Activated CD4-positive, alpha-beta T cell treated with anti-CD3 and anti-CD28 coated beads, Interleukin-2, amount 50 U/mL, for 48 hours (primary cell): ENCODE measurements at regions not wholly inside any gene's neighbourhood (a gene's known extent, or its start where the extent isn't known, plus 50 kb on each side); places are given as distances from the start of the nearest gene placed in this dataset.
"Not testable (repeated sequence)": the region's sequence is repeated elsewhere in the genome, so short reads cannot be mapped to it uniquely, and the experiment has no call there.

Experiments used
- DNase-seq, 2 experiments: peaks; one replicate each; pipeline ENCODE4 v3.0.0-alpha.2; 2020

DNA sequence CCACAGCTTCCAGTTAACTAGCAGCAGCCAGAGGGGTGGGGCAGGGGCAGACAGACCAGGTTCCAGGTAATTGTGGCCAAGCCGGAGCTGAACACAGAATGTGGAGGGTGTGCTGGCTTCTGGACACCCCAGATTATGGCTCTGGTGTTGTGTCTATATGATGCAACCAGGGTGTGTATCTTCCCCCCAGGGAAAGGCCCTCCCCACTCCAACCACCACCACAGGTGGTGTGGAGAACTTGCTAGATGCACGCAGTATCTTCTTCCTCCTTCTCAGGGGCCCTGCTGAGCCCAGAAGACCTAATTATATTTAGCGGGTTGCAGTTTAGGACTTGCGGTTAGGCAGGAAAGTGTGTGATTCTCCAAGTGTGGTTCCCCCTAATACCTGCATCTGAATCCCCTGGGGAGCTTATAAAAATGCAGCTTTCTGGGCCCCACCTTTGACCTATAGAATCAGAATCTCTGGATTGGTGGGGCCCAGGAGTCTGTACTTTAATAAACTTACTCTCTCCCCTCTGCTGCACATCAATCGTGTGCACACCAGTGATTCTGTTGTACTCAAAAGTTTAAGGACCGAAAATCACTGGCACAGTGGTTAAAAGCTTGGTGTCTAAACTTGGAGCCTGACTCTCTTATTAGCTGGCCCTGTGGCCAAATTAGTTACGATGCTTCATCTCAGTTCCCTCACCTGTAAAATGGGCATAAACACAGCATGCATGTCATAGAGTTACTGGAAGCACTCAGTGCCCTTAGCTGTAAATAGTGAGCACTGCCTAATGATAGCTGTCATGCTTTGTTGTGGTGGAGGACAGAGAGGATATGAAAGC, 379.1 kb upstream of the PROK2 start:
- no peak for DNase-seq

DNA sequence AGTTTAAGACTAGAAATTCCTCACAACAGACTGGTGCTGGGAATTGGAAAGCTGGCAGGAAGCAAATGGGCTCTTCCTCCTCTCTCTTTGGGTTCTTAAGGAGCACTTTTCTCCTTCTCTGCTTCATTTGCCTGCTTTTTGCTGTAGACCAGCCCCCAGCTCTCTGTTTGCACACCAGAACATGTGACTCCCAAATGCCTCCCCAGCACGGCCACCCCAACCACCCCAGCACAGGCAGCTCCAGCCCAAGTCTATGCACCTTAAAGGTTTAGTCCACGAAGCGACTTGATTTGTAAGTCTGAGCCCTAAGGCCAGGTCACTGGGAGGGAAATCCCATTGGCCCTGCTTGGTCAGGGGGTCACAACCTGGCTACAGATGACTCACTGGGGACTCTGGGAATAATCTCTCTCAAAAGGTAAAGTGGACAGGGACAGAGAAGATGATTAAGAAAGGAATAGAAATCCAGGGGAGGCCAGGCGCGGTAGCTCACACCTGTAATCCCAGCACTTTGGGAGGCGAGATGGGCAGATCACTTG, 377.8 kb upstream of the PROK2 start:
- DNase-seq, result no peak

DNA sequence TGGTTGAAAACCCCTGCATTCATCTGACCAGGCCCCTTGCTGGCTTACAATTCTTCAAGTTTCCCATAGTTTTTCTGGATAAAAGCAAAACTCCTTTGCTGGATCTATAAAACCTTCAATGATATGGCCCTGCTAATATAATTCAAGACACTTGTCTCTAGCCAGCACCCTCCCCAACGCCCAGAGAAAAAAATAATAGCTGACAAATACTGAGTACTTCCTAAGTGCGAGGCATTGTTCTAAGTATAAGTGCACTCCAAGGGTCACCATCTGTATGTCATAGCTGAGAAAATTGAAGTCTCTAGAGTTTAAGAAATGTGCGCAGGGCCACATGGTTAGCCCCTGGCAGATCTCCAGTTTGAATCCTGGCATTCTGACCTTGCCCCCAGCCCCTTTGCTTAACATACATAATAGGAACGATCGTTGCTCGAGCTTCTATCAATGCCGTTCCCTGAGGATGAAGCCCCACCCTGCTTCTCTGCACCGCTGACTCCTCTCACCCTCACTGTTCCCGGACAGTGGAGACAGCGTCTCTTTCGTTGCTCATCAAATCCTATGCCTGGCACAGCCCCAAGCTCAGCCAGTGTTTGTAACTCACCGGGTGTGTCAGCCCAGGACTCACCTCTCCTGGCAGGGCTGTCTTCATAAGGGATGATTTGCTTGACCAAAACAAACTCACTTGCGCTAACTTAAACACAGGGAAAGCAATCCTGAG, 377.1 kb upstream of the PROK2 start:
- DNase-seq, result no peak

DNA sequence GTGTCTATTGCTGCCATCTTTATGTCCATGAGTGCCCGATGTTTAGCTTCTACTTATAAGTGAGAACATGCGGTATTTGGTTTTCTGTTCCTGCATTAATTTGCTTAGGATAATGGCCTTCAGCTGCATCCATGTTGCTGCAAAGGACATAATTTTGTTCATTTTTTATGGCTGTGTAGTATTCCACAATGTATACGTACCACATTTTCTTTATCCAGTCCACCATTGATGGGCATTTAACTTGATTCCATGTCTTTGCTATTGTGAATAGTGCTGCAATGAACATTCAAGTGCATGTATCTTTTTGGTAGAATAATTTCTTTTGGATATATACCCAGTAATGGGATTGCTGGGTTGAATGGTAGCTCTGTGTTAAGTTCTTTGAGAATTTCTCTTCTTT, 376.3 kb upstream of the PROK2 start:
- not testable (repeated sequence) for DNase-seq

DNA sequence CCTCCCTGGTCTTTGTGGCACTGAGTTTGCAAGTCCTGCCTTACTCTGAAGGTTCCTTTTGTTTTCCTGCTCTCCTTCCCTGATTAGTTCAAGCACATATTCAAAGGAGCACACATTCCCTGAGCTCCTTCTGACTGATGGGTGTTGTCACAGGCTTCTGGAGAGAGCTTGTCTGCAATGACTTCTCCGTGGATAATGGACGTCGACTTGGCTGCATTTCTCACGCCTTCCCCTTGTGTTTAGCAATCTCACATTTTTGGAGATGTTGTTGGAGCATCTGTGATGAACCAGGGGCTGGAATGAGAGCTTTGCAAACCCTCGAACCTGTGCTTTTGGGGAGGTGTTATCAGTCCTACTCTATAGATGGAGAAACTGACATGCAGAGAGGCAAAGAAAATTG, 375.4 kb upstream of the PROK2 start:
- DNase-seq, result no peak

DNA sequence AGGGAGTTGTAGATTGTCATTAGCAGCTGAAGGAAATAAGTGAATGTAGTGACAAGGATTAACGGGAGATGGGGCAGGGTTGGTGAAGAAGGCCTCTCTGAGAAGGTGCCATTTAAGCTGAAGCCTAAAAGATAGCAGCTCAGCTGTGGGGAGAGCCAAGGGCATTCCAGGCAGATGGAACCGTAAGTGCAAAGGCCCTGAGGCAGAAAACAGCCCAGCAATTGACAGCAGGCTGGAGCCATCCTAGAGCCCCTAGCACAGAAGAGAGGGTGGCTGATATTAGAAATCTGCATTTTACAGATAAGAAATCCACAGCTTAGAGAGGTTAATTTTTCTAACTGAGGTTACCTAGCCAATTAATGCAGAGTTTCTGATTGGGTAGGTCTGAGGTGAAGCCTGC, 374.5 kb upstream of the PROK2 start:
- no peak for DNase-seq

DNA sequence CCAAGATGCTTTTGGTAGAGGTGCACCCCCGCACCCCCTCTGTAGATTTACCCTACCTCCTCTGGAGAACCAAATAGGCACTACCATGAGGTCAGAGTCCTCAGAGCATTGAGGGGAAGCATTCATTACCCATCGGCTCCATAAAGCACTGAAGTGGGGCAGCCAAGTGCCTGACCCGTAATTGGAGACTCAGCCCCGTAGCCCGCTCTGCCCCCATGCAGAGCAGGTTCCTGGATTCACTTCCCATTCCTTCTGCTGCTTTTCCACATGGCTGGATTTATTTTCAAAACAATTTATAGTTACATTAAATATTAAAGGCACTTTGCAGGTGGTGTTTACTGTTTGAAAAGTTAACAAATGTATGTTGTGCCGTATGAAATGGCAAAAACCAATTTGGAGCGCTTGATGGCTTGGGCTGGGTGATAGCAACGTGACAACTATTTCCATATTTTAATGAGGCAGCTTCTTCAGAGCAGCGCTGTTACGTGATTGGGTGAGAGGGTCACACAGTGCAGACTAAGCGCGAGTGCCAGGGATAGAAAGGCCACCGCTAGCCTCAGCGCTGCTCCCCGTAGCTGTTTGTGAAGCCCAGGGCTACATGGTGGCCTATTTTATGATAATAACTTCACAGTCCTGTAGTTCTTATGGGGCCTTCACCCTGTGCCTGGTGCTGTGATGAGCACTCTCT, 373.8 kb upstream of the PROK2 start:
- DNase-seq, result no peak

DNA sequence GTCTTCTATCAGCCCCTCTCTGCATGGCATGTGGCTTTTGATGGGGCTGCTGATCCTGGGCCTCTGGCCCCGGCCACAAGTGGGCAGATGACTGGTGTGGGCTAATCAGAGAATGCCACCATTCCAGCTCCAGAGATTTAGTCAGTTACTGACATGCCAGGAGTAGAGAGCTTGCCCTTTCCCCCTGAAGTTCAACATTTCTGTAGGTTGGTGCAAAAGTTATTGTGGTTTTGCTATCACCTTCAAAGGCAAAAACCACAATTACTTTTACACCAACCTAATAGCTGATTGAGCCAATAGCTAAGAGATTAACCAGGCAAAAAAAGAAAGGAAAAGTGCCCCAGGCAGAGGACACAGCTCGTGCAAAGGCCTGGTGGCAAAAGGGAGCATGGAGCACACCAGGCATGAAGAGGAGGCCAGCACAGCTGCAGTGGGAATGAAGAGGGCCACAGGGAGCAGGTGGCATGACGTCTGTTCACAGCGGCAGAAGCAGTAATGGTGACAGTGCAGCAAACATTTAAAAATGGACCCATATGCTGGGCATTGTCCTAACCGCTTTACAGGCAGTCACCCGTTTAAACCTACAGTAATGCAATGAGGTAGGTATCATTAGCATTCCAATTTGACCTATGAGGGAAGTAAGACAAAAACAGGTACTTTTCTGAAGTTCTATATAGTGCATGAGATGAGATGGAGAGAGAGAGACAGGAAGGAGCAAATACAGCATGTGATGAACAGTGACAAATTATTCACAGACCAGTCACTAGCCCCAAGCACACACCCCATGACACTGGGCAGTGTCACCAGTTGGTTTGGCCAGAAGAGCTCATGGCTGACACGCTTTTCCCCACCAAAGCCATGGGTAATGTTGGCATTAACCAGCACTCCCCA, 373.0 kb upstream of the PROK2 start:
- no peak for DNase-seq

DNA sequence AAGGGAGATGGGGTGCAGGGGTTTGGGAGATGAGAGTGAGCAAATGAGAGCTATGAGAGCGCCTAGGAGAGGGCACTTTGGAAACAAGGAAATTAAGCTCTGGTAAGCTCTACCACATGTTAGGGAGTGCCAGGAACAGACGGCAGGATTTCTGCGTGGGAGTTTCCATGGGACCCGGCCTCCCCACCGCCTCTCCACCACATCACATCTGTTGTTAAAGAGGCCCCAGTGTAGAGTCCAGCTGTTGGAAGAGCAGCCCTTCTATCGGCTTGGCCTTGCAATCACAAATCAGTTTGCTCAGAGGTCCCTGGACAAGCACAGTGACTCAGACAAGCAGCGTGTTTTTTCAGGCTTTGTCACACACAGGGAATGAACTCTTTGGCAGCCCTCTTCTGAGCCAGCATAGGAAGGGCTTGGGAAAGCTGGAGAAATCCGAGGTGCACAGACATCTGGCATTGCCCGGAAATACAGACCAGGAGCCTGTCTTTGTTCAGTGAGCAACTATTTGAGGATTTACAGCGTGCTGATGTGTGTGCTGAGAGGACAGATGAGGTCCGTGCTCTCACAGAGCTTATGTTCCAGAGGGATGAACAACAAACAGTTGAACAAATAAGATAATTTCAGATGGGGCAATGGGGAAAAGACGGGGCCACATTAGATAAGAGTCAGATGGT, 370.6 kb upstream of the PROK2 start:
- DNase-seq, result no peak

DNA sequence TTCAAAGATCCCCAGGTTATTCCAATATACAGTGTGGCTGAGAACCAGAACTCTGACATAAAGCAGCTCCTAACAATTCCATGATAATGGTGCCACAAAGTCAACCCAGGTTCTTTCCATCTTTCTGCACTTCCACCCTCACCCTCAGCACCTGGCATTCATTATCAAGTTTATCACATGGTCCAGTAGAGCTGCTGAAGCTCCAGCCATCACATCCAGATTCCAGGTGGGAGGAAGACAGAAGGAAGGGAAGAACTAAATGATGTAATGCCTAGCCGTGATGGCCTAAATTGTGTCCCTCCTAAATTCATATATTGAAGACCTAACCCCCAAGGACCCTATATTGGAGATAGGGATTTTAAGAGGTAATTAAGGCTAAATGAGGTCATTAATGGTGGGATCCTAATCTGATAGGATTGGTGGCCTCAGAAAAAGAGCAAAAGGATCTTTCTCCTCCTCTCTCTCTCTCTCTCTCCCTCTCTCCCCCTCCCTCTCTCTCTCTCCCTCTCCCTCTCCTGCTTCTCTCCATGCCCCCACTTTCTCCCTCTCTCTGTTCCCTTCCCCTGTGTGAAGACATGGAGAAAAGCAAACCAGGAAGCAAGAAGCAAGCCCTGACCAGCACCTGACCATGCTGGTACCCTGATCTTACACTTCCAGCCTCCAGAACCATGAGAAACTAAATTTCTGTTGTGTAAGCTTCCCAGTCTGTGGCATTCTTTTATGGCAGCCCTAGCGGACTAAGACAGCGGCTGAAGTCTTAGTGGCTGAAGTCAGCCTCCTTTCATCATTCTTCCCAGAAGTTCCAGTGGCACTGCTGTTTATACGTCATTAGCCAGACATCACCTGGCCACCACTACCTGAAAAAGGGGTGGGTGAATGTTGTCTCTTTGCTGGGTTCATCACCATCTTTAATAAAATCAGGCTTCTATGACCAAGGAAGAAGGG, 369.7 kb upstream of the PROK2 start:
- DNase-seq, result no peak

DNA sequence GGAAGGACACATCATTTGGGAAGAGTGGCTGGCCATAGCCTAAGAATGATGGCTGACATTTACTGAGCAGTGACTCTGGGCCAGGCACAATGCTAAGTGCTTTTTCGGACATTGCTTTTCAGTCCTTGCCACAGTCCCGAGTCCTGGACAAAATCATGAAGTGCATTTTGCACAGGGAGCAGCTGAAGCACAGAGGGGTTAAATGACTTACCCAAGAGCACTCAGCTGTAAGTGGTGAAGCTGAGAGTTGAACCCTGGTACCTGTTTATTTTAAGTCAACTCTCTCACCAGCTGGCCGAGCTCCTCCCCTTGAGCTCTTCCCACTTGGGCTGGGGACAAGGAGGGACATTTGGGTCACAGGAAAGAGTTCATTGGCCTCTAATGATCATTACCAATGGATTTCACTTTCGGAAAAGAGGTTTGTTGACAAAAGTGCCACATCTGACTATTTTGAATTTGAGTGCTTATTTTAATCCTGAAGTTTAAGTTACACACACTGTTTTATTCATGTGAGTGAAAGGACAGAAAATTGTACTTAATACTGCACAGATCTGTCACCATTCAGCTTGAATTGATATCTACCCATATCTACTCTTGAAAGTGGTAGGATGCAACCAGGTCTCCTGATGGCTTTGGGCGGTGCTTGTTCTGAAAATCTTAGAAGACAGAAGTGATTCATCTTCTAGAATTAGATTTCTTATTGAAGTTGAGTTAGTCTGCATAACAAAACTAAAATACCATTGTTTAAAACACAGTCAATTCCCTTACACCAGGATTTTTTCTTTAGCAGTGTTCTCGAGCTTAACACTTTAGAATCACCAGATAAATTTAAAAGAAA, 368.7 kb upstream of the PROK2 start:
- no peak for DNase-seq

DNA sequence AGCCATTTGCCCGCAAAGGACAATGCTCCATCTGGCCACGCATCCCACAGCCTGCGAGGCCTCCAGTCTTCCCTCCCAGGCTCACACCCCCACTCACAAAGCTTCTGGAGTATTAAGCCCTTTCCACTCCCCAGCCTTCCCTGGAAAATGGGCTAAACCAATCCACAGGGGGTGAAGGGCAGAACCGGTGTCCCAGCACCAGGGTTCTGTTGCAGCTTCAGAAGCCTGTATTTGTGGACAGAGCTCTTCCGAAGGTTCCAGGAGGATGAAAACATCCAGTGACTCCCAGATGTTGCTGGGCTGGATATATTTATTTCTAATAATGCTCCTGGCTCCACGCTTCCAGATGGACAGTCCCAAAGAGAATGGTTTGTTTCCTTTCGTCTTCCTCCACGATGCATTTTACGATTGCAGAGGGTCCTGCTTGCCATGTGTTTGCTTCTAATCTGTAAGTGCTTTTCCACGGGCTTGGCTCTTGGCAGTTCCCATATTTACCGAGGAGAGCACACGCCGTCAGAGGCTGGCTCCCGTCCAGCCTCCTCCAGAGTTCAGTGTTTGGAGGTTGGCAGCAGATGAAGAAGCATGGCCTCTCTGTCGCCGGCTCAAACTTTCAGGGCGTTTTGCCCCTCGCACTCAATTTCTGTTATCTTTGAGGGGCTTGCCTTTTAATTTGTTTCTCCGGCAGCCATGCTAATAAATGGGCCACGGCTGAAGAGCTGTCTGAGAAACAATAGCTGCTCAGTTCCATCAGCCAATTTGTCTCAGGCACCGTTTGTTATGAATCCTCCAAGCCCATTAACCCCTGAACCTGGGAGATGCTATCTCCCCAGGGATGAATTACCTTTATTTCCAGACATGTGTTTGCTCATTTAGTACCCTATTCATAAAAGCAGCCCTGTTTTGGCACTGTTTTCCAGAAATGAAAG, 367.9 kb upstream of the PROK2 start:
- DNase-seq, result no peak

DNA sequence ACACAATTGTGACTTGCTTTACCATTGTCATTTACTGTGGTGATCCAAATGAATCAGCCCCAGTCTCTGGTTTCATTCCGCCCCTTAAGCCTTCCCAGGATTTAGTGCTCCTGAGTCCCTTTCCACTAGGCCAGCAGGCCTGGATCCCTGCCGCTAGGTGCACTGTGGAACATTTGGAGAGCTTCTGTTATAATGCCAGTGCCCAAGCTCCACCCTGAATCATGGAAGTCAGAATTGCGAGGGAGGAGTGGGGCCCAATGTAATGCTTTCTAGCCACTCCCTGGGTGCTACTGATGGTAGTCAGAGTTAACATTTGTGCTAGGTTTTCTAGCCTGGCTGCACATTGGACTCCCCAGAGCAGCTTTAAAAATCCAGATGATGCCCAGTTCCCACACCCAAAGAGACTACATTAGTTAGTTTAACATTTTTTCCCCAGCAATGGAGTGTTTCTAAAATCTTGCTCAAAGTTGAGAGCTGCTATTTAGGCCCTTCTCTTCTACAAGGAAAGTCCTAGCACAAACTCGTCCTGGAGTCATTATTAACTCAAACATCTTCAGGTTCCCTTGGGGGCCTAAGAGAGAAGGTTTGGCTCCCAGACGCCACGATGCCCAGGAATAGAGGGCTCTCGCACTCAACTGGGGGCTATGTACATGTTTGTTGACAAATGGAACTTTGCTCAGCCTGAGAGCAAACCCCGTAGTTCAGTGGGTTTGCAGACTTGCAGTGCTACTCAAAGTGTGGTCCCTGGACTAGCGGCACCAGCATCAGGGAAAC, 366.7 kb upstream of the PROK2 start:
- DNase-seq, result no peak

DNA sequence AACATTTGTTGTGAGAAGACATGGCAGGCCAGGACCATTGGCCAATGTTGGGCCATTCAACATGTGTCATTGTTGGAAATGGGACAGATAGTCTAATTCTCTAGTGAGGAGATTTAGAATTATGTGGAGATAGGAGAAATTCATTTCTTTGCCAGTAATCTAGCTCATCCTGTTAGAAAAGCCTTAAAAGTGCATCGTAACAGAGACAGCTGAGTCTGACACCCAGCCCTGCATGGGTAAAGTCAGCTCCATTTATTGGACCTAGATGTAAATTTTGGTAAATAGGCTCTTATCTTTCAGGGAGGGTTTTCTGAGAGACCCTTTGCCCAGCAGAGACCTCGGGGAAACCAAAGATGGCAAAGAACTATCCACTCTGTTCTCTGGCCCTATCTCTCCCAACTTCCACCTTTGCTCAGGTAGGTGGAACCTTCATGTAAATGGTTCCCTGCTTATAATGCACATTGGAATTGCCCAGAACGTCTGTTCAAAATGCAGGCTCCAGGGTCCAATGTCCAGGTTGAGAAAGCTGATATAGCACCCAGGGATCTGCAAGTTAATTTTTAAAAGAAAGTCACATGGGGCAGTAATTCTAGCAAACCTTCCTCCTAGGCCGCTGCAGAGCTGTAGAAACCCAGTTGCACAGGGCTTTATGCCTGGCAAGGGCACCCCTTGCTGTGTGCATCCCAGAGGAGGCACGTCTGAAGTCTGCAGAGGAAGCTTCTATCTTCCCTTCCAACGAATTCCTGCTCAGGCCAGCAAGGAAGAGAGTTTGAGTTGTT, 365.9 kb upstream of the PROK2 start:
- no peak for DNase-seq

DNA sequence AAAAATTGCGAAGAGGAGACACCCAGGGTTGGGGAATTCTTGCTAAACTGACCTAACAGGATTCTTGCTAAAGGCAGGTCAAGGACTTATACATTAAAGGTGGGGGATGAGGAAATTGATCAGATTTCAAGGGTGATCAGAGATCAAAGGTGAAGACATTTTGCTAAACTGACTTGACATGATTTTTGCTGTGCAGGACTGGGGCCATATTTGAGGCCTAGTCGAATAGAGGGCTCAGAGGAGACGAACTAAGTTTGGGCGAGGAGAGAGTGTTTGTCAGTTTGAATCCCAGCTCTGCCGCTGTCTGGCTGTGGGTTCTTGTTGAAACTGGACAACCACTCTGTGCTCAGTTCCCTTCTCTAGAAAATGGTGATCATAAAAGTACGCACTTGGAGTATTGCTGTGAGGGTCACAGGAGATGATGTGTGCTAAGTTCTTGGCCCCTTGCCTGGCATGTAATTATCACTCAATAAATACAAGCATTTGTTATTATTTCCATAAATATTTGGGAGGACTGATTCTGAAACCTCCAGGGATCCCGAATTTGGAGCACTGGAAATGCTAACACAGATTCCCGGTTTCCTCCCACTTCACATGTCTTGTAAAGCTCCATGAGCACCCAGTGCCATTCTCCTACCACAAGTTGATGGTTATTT, 364.8 kb upstream of the PROK2 start:
- DNase-seq, result no peak

DNA sequence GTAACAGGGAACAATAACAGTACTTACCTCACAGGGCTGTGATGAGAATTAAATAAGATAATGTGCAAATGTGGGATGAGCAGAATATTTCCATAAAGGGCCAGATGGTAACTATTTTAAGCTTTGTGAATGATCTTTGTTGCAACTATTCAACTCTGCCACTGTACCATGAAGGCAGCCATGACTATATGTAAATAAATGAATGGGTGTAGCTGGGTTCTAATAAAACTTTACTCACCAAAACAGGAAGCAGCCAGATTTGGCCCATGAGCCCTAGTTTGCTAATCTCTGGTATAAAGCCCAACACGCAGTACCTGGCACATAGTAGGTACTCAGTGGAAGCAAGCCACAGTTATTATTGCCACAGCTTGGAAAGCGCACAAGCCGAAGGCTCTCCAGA, 362.7 kb upstream of the PROK2 start:
- no peak for DNase-seq
